HG02981 (cell line): ENCODE measurements at regions not wholly inside any gene's neighbourhood (a gene's known extent, or its start where the extent isn't known, plus 50 kb on each side); places are given as distances from the start of the nearest gene placed in this dataset.
"Not testable (repeated sequence)": the region's sequence is repeated elsewhere in the genome, so short reads cannot be mapped to it uniquely, and the experiment has no call there.

ENCODE experiments used
- ATAC-seq: cut with Tn5 transposase; IDR thresholded peaks from one replicate; pipeline ENCODE4 v1.9.1; 2021; ENCODE audit warnings: mild to moderate bottlenecking, moderate library complexity; ENCODE audit not compliant: unreplicated experiment

GRCh38 chr10:65788271-65788670 lies 1137.6 kb upstream of the LRRTM3 start:
- no peak for ATAC-seq

- no peak for ATAC-seq
Observed at GRCh38 chr10:65791979-65792378, 1133.9 kb upstream of the LRRTM3 start.

- ATAC-seq, result no peak
Observed at GRCh38 chr10:65793738-65794425, 1132.0 kb upstream of the LRRTM3 start.

DNA sequence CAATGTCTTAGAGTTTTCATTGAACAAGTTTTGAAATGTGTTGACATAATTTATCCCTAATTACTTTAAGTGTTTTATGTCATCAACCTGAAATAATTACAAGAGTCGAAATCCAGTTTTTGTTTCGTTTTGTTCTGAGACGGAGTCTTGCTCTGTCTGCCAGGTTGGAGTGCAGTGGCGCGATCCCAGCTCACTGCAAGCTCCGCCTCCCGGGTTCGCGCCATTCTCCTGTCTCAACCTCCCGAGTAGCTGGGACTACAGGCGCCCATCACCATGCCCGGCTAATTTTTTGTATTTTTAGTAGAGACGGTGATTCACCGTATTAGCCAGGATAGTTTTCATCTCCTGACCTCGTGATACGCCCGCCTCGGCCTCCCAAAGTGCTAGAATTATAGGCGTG lies 1131.0 kb upstream of the LRRTM3 start:
- ATAC-seq, result not testable (repeated sequence)

DNA sequence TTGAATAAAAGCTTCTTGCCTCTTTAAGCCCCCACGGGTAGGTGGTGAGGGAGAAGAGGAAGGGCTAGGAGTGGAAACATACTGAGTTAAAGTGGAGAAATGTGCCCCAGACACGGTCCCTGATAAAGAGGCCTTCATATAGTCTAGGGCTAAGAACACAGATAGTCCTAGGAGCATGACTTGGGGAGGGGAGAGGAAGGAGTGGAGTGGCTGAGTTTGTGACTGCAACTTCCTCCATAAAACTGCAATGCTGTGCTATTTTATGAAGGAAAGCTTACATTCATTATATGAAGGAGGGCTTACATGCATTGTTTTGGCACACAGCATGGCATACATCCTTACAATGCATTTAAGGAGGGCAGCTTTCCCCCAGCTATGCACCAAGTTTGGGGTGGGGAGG lies 1129.4 kb upstream of the LRRTM3 start:
- no peak for ATAC-seq

DNA sequence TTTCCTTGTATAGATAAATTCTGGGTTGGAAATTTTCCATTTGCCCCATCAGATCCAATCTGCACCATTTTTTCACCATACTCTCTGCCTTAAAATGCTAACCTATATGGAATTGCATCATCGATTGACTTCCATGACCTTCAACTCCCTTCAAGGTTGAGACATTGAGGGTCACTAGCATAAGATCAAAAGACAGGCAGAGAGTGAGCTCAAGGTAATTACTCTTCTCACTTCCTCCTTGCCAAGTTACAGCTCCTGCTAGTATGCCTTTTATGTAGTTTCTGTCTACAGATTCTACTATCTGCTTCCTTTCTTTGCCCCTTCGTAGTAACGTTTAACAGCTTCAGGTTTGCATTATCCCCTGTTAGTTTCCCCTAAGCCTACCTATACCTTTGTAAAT lies 1127.7 kb upstream of the LRRTM3 start:
- no peak for ATAC-seq

- no peak for ATAC-seq
Observed at GRCh38 chr10:65802391-65802790, 1123.4 kb upstream of the LRRTM3 start.

- no peak for ATAC-seq
Observed at GRCh38 chr10:65805511-65805910, 1120.3 kb upstream of the LRRTM3 start.

DNA sequence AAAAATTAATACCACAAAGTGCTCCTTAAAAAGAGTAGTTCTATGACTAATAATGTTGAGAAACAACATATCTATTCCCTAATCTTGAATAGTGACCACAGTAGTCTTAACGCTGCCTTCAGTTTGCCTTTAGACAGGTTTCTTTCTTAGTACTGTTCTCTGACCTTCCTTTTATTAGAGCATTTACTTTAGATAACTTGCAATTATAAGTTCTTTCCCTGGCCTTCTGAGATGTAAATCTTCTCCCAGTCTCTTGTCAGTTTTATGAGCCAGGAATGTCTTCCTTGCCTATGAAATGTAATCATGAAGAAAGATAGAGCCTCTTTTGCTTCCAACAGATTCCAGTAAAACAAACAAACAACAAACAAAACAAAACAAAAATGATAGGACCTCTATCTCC lies 1119.8 kb upstream of the LRRTM3 start:
- no peak for ATAC-seq

DNA sequence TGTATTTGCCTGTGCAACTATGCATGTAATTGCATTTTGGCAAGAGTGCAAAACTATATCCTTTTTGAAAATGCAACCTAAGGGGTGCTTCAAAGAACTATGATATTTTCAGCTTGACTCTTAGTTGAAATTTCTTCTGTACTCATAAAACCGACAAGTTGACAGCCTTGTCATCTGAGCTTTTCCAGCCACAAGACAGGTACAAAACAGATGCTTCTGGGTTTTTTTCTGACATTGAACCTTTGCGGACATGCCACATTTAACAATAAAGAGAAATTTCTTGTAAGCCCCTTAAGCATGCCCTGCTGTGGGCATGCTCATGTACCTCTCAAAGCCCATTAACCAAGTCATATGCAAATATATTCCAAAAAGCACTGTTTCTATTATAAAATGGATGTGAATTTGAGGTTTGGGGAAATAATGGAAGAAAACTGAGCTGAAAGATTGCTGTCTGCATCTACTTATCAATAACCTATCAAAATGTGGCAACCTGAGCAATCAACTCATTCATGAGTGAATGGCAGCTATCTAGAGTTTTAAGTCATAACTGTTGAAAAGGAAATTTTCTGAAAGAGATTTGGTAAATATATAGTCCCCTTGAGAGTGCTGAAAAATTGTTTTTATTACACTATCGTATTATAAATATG lies 1117.0 kb upstream of the LRRTM3 start:
- no peak for ATAC-seq

DNA sequence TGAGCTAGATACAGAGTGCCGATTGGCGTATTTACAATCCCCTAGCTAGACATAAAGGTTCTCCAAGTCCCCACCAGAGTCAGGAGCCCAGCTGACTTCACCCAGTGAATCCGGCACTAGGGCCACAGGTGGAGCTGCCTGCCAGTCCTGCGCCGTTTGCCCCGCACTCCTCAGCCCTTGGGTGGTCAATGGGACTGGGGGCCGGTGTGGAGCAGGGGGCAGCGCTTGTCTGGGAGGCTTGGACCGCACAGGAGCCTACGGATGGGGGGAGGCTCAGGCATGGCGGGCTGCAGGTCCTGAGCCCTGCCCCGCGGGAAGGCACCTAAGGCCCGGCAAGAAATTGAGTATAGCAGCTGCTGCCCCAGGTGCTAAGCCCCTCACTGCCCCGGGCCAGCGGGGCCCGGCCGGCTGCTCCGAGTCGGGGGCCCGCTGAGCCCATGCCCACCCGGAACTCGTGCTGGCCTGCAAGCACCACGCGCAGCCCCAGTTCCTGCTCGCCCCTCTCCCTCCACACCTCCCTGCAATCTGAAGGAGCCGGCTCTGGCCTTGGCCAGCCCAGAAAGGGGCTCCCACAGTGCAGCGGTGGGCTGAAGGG lies 1113.8 kb upstream of the LRRTM3 start:
- ATAC-seq, result no peak

GRCh38 chr10:65816536-65816935 lies 1109.3 kb upstream of the LRRTM3 start:
- ATAC-seq, result no peak

DNA sequence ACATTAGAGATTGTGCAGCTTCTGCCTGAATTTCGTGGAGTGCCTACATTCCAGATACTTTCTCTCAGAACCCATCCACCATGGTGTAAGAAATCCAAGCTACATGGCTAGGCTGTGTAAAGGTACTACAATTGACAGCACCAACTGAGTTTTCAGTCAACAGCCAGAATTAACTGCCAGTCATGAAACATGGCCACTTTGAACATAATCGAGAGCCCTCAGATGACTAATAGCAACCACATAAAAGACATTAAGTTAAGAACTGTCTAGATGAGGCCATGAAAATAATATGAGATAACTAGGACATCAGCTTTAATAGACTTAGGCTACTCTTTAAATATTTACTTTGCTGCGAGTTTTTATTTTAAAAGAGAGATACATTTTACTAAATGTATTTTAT lies 1106.8 kb upstream of the LRRTM3 start:
- no peak for ATAC-seq

GRCh38 chr10:65827359-65827758 lies 1098.5 kb upstream of the LRRTM3 start:
- no peak for ATAC-seq

DNA sequence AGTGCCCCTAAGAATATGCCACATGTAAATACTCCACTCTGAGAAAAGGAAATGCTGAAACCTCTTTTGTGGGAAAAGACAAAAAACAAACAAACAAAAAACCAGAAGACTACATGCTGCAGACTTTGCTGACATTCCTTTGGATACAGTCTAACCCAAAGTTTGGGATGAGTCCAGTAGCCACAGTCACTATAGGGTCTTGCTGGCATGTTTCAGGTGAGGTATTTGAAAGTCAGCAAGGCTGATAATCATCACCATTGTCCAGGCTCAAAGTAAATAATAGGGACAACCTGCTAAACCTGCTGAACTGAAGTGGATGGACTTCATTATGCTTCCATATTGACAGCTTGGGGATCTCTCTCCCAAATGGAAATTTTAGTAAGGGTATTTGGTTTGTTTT lies 1087.0 kb upstream of the LRRTM3 start:
- ATAC-seq, result no peak

- no peak for ATAC-seq
Observed at GRCh38 chr10:65843203-65843602, 1082.6 kb upstream of the LRRTM3 start.

- ATAC-seq, result no peak
Observed at GRCh38 chr10:65845916-65846315, 1079.9 kb upstream of the LRRTM3 start.

GRCh38 chr10:65846541-65846940 lies 1079.3 kb upstream of the LRRTM3 start:
- ATAC-seq, result no peak

DNA sequence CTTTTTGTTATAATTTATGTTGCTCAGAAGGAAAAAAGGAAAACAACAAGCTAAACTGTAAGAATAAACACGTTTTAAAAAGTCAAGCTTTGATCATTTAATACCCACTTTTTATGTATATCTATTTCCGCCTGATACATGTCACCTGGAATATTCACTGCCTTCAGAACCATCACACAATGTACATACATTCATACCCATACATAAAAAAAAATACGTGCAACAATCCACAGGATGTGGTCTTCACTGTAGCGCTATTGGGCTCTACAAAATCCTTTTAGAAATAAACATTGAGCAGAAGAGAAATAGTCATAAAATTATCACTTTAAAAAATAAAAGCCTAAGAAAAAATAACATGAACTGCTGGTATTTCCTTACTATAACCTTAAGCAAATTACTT lies 1078.9 kb upstream of the LRRTM3 start:
- ATAC-seq, result no peak

DNA sequence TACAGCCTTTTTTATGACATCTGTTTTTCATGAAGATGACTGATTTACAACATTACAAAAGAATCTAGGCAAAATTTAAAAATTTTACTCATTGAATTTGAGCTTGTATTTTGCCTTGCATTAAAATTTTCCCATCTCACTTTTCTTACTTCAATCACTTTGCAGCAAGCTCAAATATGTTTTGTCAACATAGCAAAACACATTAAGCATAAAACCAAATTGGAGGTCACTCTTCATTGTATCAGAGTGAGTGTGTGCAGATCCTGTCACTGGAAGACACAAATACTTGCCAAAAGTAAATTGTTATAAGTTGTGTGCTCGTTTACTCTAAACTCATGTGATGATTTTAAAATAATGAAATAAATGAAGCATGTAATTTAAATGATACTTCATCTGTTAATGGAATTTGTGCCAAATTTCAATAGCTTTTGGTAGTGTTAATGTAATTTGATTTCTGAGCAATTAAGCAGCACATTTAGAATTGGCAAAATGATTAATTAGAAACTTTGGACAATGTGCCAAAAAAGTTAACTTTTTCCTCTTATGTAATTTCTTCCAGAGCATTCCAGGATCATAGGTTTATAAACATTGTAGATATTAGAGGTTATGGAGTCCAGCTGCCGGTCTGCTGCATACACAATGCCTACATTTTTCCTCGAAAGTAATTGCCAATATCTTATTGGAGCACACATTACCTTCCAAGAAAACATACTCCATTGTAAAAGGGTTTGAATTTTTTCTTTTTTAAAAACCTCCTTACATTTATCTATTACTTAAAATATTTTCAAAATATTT lies 1078.2 kb upstream of the LRRTM3 start:
- no peak for ATAC-seq

- ATAC-seq, result no peak
Observed at GRCh38 chr10:65858841-65859240, 1067.0 kb upstream of the LRRTM3 start.

GRCh38 chr10:65861249-65861648 lies 1064.6 kb upstream of the LRRTM3 start:
- peak; percentile 93 for ATAC-seq
